ENCODE measurements at regions not wholly inside any gene's neighbourhood (a gene's known extent, or its start where the extent isn't known, plus 50 kb on each side); places are given as distances from the start of the nearest gene placed in this dataset.

GRCh38 chr12:76143343-76144244 is 59.1 kb upstream of the NAP1L1 start:
- FAIRE-seq (no peak), DNase-seq (ENCODE audit: low spot score) (no peak), ATAC-seq (no peak)
- 2% methylated on average over 6 of the region's 6 CpGs for WGBS (ENCODE audit: low lambda C conversion rate)
- H3K27me3 ChIP-seq (ENCODE audit: control insufficient read depth in 1 of 2, insufficient read depth in 2 of 2, low read length in 2 of 2), result no peaks in the 10 kb centered on the region; a peak in 2 of 5 replicates
- in situ Hi-C loops (cut with HindIII; ENCODE audit: extremely low pct_ligation_motif_present, low pct_unique_long_range_greater_than_20kb), result no loop called here
- no peak overlapping the region for H3K27ac ChIP-seq (ENCODE audit: extremely low read length, insufficient read depth, low read length)
- BruUV-seq (replicated peaks), result no TSS peak
- no peak overlapping the region for H3K4me3 ChIP-seq (replicated peaks in 1 of 3; ENCODE audit: insufficient read depth in 1 of 3, low read depth in 2 of 3, low read length in 3 of 3)
- H3K9ac ChIP-seq (ENCODE audit: insufficient read depth, low read depth, low read length), result no peak overlapping the region
- H2AFZ ChIP-seq (ENCODE audit: low read length), result no peak overlapping the region
- ChIA-PET POLR2A (no interaction called here), CTCF (ENCODE audit: low intra/inter-chr PET ratio, low total read pairs) (no interaction called here)
- no peaks in the 10 kb centered on the region for H3K79me2 ChIP-seq (ENCODE audit: insufficient read depth, low read length)
- intact Hi-C loops (cut with micrococcal nuclease; ENCODE audit: unreplicated experiment), result no loop called here
- no peaks in the 10 kb centered on the region for H3K4me1 ChIP-seq (ENCODE audit: insufficient read depth, low read length)
- no peaks in the 10 kb centered on the region for H3K9me3 ChIP-seq (ENCODE audit: low read length)
- no peaks in the 10 kb centered on the region for H4K20me1 ChIP-seq (ENCODE audit: insufficient read depth, low read length)
- no peaks in the 10 kb centered on the region for H3K36me3 ChIP-seq (replicated peaks in 1 of 2; ENCODE audit: control insufficient read depth in 1 of 2, insufficient read depth in 2 of 2, low read length in 2 of 2)
- H3K4me2 ChIP-seq (ENCODE audit: low read depth, low read length), result no peak overlapping the region
- TF ChIP-seq ZBTB40 (IDR thresholded peaks at IDR 0.05) (no peak), ZBTB40 (CRISPR knock-in tag; IDR thresholded peaks at IDR 0.05) (no peak), ZNF777 (CRISPR knock-in tag; IDR thresholded peaks at IDR 0.05) (no peak), DNMT1 (CRISPR knock-in tag; IDR thresholded peaks at IDR 0.05) (no peak), UBTF (CRISPR knock-in tag; IDR thresholded peaks at IDR 0.05) (no peak), MED1 (CRISPR knock-in tag; IDR thresholded peaks at IDR 0.05) (no peak), GTF2F1 (IDR thresholded peaks at IDR 0.05; ENCODE audit: low read length) (no peak), ZMAT5 (CRISPR knock-in tag; IDR thresholded peaks at IDR 0.05; ENCODE audit: borderline replicate concordance, low read depth) (no peak), ZNF138 (CRISPR knock-in tag; IDR thresholded peaks at IDR 0.05; ENCODE audit: low read depth) (no peak), HDAC6 (IDR thresholded peaks at IDR 0.05; ENCODE audit: low read depth, low read length) (no peak), ZNF615 (CRISPR knock-in tag; IDR thresholded peaks at IDR 0.05; ENCODE audit: borderline replicate concordance) (no peak), MYNN (CRISPR knock-in tag; IDR thresholded peaks at IDR 0.05; ENCODE audit: low read depth) (no peak), BHLHE40 (IDR thresholded peaks at IDR 0.05; ENCODE audit: low read length) (no peak)
